HG03108 (cell line): ENCODE measurements at regions not wholly inside any gene's neighbourhood (a gene's known extent, or its start where the extent isn't known, plus 50 kb on each side); places are given as distances from the start of the nearest gene placed in this dataset.

Experiments
- ATAC-seq: cut with Tn5 transposase; IDR thresholded peaks from one replicate; pipeline ENCODE4 v1.9.1; 2021; ENCODE audit warnings: moderate library complexity; ENCODE audit not compliant: unreplicated experiment

- ATAC-seq, result peak; percentile 25
Measured at GRCh38 chrX:46447384-46447783, 97.8 kb downstream of the ZNF674 start.

DNA sequence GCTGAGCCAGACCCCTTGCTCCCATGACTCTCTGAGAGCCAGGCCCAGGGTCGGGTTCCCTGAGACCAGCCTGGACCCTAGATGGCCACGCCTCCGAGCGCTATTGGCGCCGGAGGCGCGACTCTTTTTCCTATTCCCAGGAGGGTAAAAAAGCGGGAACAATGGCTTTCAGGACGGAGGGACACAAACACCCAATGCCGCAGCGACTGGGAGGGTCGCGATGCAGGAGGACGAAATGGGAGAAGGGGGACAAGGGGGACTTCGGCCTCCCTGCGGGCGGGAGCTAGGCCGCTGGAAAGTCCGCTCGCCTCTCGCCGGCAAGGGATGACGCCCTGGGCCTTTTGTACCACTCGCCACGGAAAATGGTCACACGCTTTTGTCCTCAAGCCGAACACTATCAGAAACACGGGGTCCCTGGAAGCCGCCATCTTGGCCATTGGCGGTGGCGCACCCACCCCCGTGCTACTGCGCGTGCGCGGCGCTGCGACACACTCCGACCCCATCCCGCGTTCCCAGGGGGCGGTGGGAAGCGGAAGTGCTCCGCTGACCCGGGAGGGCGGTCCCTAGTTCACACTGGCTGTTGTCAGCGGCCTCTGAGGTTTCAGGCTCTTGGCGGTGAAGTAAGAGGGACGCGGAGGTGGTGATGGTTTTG lies 98.4 kb downstream of the ZNF674 start:
- ATAC-seq, result peak; percentile 95

- ATAC-seq, result no peak
Measured at GRCh38 chrX:46444011-46444410, 101.2 kb downstream of the ZNF674 start.

GRCh38 chrX:46436744-46437143 lies 108.5 kb downstream of the ZNF674 start:
- ATAC-seq, result no peak

DNA sequence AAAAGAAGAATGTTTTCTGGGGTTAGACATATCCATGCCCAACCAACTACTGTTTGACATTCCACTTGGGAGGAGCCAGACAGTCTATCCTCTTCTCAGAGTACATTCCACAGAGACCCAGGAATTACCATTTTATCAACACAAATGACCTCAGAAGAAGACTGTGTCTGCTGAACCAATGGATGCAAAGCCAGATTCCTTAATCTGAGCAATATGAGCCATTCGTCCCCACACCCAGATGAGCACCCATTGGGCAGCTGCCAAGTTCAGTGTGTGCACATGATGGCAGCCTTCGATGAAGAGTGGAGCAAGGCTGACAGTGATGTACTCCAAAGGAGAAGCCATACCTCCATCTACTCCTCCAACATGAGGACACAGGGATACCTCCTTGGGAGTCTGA lies 111.3 kb downstream of the ZNF674 start:
- ATAC-seq, result no peak

DNA sequence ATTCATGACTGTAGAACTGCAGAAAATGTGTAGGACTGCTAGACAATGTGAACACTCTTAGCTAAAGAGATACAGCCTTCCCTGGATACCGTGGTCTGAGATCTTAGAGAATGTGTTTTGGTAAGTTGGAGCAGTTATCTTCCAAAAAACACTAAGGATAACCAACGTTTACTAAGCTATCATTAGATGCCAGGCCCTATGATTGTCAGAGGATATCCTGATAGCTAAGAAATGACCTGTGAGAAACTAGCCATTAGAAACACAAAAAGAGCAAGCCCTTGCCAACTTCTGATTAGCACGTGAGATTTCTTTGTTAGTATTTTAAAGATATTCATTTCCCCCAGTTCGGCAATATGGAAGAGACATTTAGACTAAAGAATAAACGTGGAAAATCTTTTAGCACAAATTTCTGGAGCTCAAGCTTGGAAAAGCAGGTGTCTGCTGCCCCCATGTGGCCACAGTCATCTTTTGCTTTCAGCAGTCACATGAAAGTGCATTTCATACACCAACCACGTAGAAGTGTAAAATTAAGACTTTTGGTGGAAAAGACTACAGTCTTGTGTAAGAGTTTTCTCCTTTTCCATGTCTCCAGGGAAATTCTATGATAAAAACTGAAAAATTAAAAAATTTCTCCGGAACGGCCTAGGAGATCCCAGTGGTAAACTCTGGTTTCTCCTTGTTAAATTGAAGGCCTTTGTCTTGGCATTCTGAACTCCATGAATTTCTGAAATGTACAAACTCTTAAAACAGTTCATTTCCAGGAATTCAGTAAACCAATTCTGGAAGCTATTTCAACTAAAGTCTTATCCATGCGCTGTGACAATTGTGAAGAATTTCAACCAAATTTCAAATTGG lies 136.4 kb downstream of the ZNF674 start:
- no peak for ATAC-seq

DNA sequence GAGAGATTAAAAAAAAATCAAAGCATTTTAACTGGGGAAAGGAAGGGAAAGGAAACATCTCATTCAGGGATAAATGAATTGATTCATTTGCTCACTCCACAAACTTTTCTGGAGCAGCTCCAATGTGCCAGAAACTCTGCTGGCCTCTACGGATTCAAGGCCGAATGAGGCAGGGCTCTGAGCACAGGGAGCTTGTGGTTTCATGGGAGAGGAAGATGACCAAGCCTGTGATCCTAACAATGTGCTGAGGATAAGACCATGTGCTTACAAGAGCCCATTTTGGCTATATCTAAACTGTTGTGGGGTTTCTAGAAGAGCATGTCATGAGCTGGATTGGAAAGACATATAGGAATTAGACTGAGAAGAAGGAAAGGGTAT lies 137.5 kb downstream of the ZNF674 start:
- no peak for ATAC-seq

DNA sequence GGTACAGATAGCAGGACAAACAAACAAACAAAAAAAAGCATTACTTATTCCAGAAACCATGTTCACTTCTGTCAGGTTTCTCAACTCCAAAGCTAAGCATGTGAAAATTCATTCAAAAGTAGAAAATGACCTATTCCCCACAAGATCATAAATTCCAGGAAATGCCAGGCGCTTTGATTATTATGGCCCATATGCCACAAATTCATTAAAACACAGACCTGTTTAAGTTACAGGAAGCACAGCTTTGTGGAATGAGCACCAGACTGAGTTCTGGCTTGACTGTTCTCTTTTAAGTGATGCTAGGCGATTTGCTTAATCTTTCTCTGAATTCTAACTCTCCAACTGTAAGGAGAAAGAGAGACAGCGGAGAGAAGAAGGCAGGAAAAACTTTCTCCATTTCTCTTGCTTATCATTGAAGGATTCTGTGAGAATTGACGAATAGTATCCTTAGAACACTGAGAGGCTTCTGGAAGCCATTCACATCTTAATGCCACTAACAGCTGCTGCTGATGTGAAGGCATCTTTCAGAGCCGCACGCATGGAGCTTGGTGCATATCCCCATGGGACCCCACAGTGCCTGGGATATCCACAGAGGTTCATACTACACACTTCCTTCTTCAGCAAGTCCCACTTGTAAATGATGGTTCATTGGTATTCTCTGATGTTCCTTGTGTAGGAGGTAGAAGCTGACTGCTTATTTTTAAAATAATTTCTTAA lies 138.0 kb downstream of the ZNF674 start:
- ATAC-seq, result no peak

- ATAC-seq, result no peak
Measured at GRCh38 chrX:46404774-46405173, 140.4 kb downstream of the ZNF674 start.

DNA sequence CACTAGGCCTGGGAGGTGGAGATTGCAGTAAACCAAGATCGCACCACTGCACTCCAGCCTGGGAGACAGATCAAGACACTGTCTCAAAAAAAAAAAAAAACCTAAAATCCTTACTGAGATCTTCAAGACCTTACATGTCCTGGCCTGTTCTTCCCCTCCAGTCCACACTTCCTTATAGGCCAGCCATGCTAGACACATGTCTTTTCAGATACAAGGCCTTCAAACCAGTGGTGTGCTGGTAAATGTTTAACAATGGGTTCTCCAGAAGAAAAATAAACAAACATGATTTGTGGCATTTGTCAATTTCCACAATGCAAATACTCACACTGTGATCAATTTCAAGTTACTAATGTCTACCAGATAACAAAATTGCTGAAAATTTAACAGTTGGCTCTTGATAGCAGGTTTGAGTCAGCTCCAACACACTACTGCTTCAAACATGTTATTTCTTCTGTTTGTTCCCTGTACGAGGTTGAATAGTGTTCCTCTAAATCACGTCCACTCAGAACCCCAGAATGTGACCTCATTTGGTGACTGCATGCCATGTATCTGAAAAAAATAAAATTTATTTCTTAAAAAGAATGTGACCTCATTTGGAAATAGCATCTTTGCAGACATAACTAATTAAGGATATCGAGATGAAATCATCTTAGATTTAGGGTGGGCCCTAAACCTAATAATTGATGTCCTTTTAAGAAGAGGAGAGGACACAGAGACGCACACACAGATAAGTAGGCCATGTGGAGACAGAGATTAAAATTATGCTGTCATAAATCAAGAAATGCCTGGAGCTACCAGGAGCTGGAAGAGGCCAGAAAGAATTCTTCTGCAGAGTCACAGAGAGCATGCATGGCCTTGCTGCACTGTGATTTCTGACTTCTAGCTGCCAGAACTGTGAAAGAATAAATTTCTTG lies 144.4 kb downstream of the ZNF674 start:
- ATAC-seq, result no peak

- no peak for ATAC-seq
Measured at GRCh38 chrX:46398874-46399273, 146.3 kb downstream of the ZNF674 start.

GRCh38 chrX:46398126-46398525 lies 147.1 kb downstream of the ZNF674 start:
- no peak for ATAC-seq

DNA sequence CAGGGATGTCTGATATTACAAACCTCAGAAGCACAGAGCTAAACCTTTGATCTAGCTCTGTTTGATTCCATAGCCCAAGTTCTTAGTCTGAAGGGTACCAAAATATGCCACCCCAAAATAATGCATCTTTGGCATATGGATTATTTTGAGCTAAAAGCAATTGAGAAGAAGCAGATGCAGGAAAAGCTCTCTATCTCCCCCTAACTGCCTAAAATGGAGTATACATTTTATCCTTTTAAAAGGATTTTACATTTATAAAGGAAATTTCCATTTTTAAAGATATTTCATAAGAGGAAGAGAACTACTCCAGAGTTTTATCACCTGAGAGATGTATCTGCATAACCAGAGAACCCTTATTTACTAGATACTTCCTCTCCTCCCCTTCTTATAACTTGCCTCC lies 158.7 kb downstream of the ZNF674 start:
- no peak for ATAC-seq

GRCh38 chrX:46383006-46383405 lies 162.2 kb downstream of the ZNF674 start:
- ATAC-seq, result no peak

DNA sequence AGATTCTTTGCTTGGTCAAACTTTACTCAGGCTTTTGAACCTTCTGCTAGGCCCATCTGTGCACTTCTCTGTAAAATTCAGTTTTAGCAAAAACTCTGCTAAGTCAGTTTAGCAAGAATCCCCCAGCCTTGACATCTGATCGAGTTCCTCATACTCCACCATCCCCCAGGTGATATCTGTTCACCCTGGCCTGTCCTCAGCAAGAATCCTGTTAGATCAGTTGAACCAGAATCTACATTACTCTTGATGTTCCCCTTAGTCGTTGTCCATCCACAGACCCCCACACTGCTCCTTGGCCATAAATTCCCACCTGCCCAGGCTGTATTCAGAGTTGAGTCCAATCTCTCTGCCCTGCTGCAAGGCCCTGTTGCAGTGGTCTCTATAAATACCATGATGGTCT lies 162.6 kb downstream of the ZNF674 start:
- no peak for ATAC-seq

GRCh38 chrX:46381630-46382029 lies 163.6 kb downstream of the ZNF674 start:
- ATAC-seq, result no peak

DNA sequence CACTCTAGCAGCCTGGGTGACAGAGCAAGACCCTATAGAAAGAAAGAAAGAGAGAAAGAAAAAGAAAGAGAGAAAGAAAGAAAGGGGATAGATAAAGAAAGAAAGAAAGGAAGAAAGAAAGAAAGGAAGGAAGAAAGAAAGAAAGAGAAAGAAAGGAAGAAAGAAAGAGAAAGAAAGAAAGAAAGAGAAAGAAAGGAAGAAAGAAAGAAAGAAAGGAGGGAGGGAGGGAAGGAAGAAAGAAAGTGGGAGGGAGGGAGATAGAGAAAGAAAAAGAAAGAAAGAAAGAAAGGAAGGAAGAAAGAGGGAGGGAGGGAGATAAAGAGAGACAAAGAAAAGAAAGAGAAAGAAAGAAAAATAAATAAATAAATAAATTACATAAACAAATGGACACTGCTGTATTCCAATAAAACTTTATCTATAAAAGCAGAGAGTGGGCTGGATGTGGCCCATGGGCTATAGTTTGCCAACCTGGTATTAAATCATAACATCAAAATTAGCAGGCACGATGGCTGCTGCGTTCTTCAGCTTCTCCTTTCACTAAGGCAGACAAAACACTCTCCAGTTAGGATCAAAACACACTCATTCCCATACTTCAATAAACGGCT lies 165.0 kb downstream of the ZNF674 start:
- no peak for ATAC-seq

DNA sequence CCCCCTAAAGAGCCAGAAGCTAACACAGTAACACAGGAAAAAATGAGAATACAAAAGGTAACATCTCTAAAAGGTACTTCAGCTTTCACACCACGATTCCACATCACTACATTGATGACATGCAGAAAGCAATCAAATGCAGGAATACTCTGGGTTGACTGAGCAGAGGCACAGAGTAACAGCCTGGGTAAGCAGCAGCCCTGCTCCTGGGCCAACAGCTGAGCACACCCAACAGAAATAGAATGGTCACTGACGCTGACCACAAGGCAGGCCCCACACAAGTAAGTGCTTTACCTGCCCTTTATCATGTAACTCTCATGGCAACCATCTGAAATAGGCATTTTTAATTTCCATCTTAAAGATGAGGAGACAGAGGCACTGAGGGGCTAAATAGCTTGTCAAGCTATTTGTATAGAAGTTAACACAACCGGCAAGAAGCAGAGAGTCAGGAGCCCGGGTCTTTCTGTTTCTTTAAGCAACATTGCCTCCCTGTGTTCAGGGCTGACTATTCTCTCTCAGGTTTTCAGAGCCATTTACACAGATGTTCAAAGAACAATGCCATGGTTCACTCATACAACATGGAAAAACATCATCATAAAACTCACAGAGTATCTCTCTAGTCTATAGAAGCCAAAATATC lies 168.9 kb downstream of the ZNF674 start:
- no peak for ATAC-seq

DNA sequence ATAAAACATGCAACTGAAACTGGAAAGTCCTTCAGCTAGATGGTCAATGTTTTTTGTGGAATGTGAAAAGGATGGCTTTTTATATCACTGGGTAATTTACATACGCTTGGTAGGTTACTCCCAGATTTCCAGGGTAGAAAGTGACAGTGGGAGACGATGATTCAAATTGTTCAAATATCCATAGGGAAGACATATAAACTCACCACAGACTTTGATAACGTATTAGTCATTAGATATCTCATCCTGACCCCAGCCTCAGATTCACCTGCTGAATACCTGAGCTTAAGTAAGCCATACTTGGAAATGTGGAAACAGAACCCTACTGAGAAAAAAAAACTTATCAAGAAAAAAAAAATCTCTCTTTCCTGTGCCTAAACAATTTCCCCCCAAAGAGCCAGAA lies 169.4 kb downstream of the ZNF674 start:
- no peak for ATAC-seq

DNA sequence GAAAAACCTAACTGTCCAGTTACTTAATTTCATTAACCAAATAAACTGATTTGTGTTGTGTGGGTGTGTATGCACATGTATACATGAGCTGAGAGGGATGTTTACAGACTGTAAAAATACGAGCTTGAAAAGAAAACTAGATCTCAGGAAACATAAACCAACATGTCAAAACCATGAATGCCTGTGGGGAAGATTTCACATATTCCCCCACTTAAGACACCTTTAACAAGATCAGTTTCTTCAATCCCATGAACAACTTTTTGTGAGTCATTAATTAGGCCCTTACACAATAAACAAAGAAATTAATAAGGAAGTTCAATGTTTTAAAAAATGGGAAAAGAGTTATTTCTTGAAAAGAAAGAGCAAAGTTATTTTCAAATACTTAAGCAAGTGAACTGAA lies 170.8 kb downstream of the ZNF674 start:
- ATAC-seq, result no peak
